B cell (primary cell): ENCODE measurements at regions not wholly inside any gene's neighbourhood (a gene's known extent, or its start where the extent isn't known, plus 50 kb on each side); places are given as distances from the start of the nearest gene placed in this dataset.

Source experiments
- ATAC-seq: fragments of 200-7000 bp; cut with Tn5 transposase; one replicate; pipeline ENCODE4 v1.10.0; 2021; ENCODE audit warnings: low read depth, mild to moderate bottlenecking, moderate number of reproducible peaks, moderate library complexity
- CTCF ChIA-PET: fragments of 350-600 bp; sonication (Branson Sonifier 250); formaldehyde crosslinking; loops from one replicate; lab custom pipeline; 2021; ENCODE audit warnings: antibody characterized with exemption, inconsistent platforms; lab: Charles Lee
- POLR2A ChIA-PET: fragments of 350-600 bp; sonication (Branson Sonifier 250); formaldehyde crosslinking; loops from one replicate; lab custom pipeline; 2021; ENCODE audit warnings: antibody characterized with exemption; lab: Charles Lee
- DNase-seq: peaks from one replicate; pipeline ENCODE4 v3.0.0; 2013
- H2AFZ ChIP-seq: 2 replicates; pipeline ENCODE4 v1.6.1; 2012; ENCODE audit warnings: mild to moderate bottlenecking, low read depth, low read length; ENCODE audit not compliant: insufficient read depth, poor library complexity, severe bottlenecking
- H3K27ac ChIP-seq, 2 donors: 1 replicate in 1 of 2; 2 replicates in 1 of 2; pipeline ENCODE4 v1.5.1; 2012 to 2013; ENCODE audit warnings: low read length in 2 of 2, mild to moderate bottlenecking in 2 of 2, moderate library complexity in 1 of 2
- H3K27me3 ChIP-seq, 4 experiments: fragments of 200-600 bp in 1 of 4; sonication (generic) in 1 of 4; replicated peaks in 1 of 4; 1 replicate in 2 of 4; 2 replicates in 2 of 4; pipeline versions ENCODE4 v1.6.1 to v1.7.0; 2013 to 2016; ENCODE audit warnings: low read length in 3 of 4, mild to moderate bottlenecking in 2 of 4, mixed read lengths in 1 of 4, moderate library complexity in 1 of 4; ENCODE audit not compliant: insufficient read depth in 4 of 4, control insufficient read depth in 3 of 4; ENCODE audit errors: control extremely low read depth in 1 of 4
- H3K36me3 ChIP-seq, 2 experiments: replicated peaks in 1 of 2; 1 replicate in 1 of 2; 2 replicates in 1 of 2; pipeline versions ENCODE4 v1.6.1 to v1.7.1; 2013; ENCODE audit warnings: low read length in 1 of 2; ENCODE audit not compliant: insufficient read depth in 2 of 2, control insufficient read depth in 1 of 2; ENCODE audit errors: control extremely low read depth in 1 of 2, extremely low read depth in 1 of 2
- H3K4me1 ChIP-seq, 2 donors: fragments of 200-600 bp in 1 of 2; sonication (generic) in 1 of 2; 1 replicate in 1 of 2; 2 replicates in 1 of 2; pipeline versions ENCODE4 v1.5.1 to v1.6.1; 2013 to 2017; ENCODE audit warnings: low read length in 2 of 2; ENCODE audit not compliant: control insufficient read depth in 2 of 2, insufficient read depth in 2 of 2
- H3K4me2 ChIP-seq: replicated peaks from 2 replicates; pipeline ENCODE3; 2012; ENCODE audit warnings: mild to moderate bottlenecking, low read depth, low read length; ENCODE audit not compliant: poor library complexity, severe bottlenecking
- H3K4me3 ChIP-seq, 5 experiments: fragments of 200-600 bp in 1 of 5; sonication (generic) in 1 of 5; 1 replicate in 3 of 5; 2 replicates in 2 of 5; pipeline versions ENCODE4 v1.5.1 to v1.7.0; 2011 to 2016; ENCODE audit warnings: low read length in 4 of 5, mild to moderate bottlenecking in 4 of 5, low read depth in 2 of 5, control low read depth in 1 of 5, moderate library complexity in 1 of 5; ENCODE audit not compliant: insufficient read depth in 1 of 5; ENCODE audit errors: control extremely low read depth in 1 of 5, extremely low read depth in 1 of 5
- H3K79me2 ChIP-seq: fragments of 200-600 bp; sonication (generic); one replicate; pipeline ENCODE4 v1.6.0; 2016; ENCODE audit warnings: low read length; ENCODE audit not compliant: control insufficient read depth, insufficient read depth
- H3K9ac ChIP-seq: fragments of 200-600 bp; sonication (generic); 2 replicates; pipeline ENCODE4 v1.6.1; 2017; ENCODE audit warnings: mild to moderate bottlenecking, low read length, moderate library complexity
- H3K9me3 ChIP-seq, 3 donors: one replicate each; pipeline versions ENCODE4 v1.6.1 to v1.7.1; 2013; ENCODE audit warnings: low read length in 2 of 3; ENCODE audit not compliant: control insufficient read depth in 2 of 3, insufficient read depth in 1 of 3; ENCODE audit errors: control extremely low read depth in 1 of 3
- H4K20me1 ChIP-seq: 2 replicates; pipeline ENCODE4 v1.6.0; 2012; ENCODE audit warnings: mild to moderate bottlenecking, low read length; ENCODE audit not compliant: insufficient read depth, control insufficient read depth, poor library complexity, severe bottlenecking
- H3K27ac Mint-ChIP-seq: one replicate; pipeline ENCODE4 v1.8.0; 2021; ENCODE audit warnings: mixed read lengths
- H3K27me3 Mint-ChIP-seq: one replicate; pipeline ENCODE4 v1.8.0; 2021; ENCODE audit warnings: mixed read lengths
- H3K4me1 Mint-ChIP-seq: one replicate; pipeline ENCODE4 v1.8.0; 2021; ENCODE audit warnings: mixed read lengths
- H3K4me3 Mint-ChIP-seq: one replicate; pipeline ENCODE4 v1.8.0; 2021; ENCODE audit warnings: mixed read lengths
- H3K9me3 Mint-ChIP-seq: one replicate; pipeline ENCODE4 v1.8.0; 2022; ENCODE audit warnings: mixed read lengths; ENCODE audit not compliant: insufficient read depth
- CTCF ChIP-seq: fragments of 200-600 bp; IDR thresholded peaks from one replicate; pipeline ENCODE4 v1.8.0; 2022; ENCODE audit warnings: antibody characterized with exemption, mild to moderate bottlenecking
- EZH2 ChIP-seq: IDR thresholded peaks from 2 replicates; pipeline ENCODE4 v1.6.1; 2012; ENCODE audit warnings: borderline replicate concordance, low read depth, mild to moderate bottlenecking, moderate library complexity, low read length; ENCODE audit not compliant: insufficient read depth, poor library complexity, severe bottlenecking
- WGBS: methylation state at CpG from one replicate; pipeline ENCODE4 v1.1.5; 2013; ENCODE audit warnings: missing lambda C conversion rate; ENCODE audit not compliant: insufficient coverage; 5-methylcytosine and 5-hydroxymethylcytosine counted together
- intact Hi-C: fragments of 100-400 bp; cut with micrococcal nuclease; formaldehyde crosslinking; loops from one replicate; pipeline ENCODE4 v1.10.0; 2022

GRCh38 chr15:95588056-95588455 lies 742.4 kb upstream of the NR2F2 start:
- Mint-ChIP-seq H3K27me3 (no peaks in the 10 kb centered on the region), H3K4me3 (no peak overlapping the region), H3K27ac (no peak overlapping the region), H3K4me1 (no peaks in the 10 kb centered on the region), H3K9me3 (peaks cover 6% of the 10 kb centered on the region)
- no peak for TF ChIP-seq EZH2
- no peak for TF ChIP-seq CTCF
- H3K4me2 ChIP-seq, result no peak overlapping the region
- H3K36me3 ChIP-seq, result no peaks in the 10 kb centered on the region
- H3K9me3 ChIP-seq, result peaks cover 0 to 2% (median 0%) of the 10 kb centered on the region in 3 donors
- CTCF ChIA-PET, result interaction anchor here (0.6 kb wide), 1 partner anchor 10 kb away, joined by 3 read pairs; no protein-coding TSS in a partner anchor
- no peaks in the 10 kb centered on the region for H3K4me1 ChIP-seq
- H3K27me3 ChIP-seq, result no peaks in the 10 kb centered on the region
- WGBS, result no CpG with 5 or more reads among the region's 2 CpGs
- DNase-seq, result no peak
- H4K20me1 ChIP-seq, result no peaks in the 10 kb centered on the region
- H3K79me2 ChIP-seq, result no peaks in the 10 kb centered on the region
- no peak overlapping the region for H3K4me3 ChIP-seq
- H3K9ac ChIP-seq, result no peak overlapping the region
- no peak overlapping the region for H2AFZ ChIP-seq
- no peak overlapping the region for H3K27ac ChIP-seq
- POLR2A ChIA-PET, result no interaction called here
- ATAC-seq, result no peak
- intact Hi-C loops, result no loop called here

GRCh38 chr15:95590533-95591044 lies 739.9 kb upstream of the NR2F2 start:
- ChIA-PET CTCF (no interaction called here), POLR2A (no interaction called here)
- no peak overlapping the region for H3K27ac ChIP-seq
- H3K36me3 ChIP-seq, result no peaks in the 10 kb centered on the region
- H3K79me2 ChIP-seq, result no peaks in the 10 kb centered on the region
- no peak overlapping the region for H3K4me2 ChIP-seq
- H2AFZ ChIP-seq, result no peak overlapping the region
- WGBS, result no CpG with 5 or more reads among the region's 5 CpGs
- no peaks in the 10 kb centered on the region for H4K20me1 ChIP-seq
- TF ChIP-seq EZH2 (no peak), CTCF (no peak)
- no peak for DNase-seq
- no peak overlapping the region for H3K27ac Mint-ChIP-seq
- no peak for ATAC-seq
- intact Hi-C loops, result no loop called here
- H3K4me3 ChIP-seq, result no peak overlapping the region
- H3K27me3 ChIP-seq, result no peaks in the 10 kb centered on the region
- no peaks in the 10 kb centered on the region for H3K4me1 Mint-ChIP-seq
- no peaks in the 10 kb centered on the region for H3K27me3 Mint-ChIP-seq
- H3K9me3 Mint-ChIP-seq, result peaks cover 2% of the 10 kb centered on the region
- no peaks in the 10 kb centered on the region for H3K4me1 ChIP-seq
- no peak overlapping the region for H3K9ac ChIP-seq
- no peak overlapping the region for H3K4me3 Mint-ChIP-seq
- peaks cover 0 to 2% (median 0%) of the 10 kb centered on the region in 3 donors for H3K9me3 ChIP-seq
